ENCODE measurements at regions not wholly inside any gene's neighbourhood (a gene's known extent, or its start where the extent isn't known, plus 50 kb on each side); places are given as distances from the start of the nearest gene placed in this dataset.

DNA sequence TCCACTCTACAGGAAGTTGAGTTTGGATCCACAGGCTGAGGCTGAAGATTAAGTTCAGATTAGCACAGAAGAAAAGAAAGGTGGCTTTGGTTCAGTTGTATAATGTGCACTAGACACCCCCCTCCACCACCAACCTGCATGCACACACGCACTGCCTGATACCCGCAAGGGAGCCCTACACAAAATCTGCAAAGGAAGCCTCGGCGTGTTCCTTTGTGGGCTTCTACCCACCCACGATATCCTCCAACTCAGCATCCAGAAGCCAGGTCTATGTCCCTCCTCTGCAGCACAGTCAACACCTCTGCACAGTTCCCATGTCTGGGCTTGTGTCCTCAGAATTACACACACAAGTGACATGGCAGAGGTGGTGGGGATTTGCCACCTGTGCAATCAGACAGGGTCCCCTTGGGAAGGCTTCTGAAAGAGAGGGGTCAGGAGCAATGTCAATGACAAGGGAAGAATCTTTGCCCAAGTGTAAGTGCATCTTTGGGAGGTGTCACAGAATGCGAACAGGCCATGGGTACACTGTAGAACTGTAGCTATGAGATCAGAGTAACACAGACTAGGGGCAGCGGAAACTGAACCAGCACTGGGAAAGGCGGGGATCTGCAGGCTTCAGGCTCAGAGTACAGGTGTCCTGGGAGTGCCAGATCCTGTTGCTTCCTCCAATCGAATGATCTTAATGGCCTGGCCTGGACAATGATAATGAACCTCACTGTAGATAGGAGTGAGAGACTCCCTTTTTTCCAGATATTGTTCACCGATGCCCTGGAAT lies 148.6 kb upstream of the ETV3 start:
- Histone ChIP-seq H3K4me3 (no peak overlapping the region), H3K9me3 (no peaks in the 10 kb centered on the region), H3K27ac (no peak overlapping the region), H3K4me1 (no peaks in the 10 kb centered on the region), H3K36me3 (no peaks in the 10 kb centered on the region), H3K27me3 (no peaks in the 10 kb centered on the region)
- intact Hi-C loops (cut with DNase I; ENCODE audit: low total_unique reads) = no loop called here
- TF ChIP-seq POLR2AphosphoS5 (IDR thresholded peaks at IDR 0.05) (no peak), POLR2A (IDR thresholded peaks at IDR 0.05) (no peak)
- TF ChIP-seq, protein P1, sequence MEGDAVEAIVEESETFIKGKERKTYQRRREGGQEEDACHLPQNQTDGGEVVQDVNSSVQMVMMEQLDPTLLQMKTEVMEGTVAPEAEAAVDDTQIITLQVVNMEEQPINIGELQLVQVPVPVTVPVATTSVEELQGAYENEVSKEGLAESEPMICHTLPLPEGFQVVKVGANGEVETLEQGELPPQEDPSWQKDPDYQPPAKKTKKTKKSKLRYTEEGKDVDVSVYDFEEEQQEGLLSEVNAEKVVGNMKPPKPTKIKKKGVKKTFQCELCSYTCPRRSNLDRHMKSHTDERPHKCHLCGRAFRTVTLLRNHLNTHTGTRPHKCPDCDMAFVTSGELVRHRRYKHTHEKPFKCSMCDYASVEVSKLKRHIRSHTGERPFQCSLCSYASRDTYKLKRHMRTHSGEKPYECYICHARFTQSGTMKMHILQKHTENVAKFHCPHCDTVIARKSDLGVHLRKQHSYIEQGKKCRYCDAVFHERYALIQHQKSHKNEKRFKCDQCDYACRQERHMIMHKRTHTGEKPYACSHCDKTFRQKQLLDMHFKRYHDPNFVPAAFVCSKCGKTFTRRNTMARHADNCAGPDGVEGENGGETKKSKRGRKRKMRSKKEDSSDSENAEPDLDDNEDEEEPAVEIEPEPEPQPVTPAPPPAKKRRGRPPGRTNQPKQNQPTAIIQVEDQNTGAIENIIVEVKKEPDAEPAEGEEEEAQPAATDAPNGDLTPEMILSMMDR (IDR thresholded peaks at IDR 0.05) = no peak
- DNase-seq (ENCODE audit: low spot score in 2 of 2) = no peak

DNA sequence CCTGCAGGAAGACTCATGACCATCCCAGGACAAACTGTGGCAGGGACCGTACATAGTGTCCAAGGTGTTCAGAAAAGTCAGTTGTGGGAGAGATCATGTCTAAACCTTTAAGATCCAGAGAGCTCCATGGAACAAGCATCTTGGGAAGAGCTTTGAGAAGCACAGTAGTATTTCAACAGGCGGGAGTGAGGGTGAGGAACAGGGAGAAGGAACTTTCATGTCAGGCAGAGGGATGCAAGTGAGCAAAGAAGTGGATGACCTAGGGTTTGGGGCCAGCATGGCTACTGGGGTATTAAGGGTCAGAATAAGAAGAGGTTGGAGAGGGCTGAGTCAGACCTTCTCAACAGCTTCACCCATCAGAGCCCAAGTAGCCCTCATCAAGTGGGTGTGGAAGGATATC lies 147.9 kb upstream of the ETV3 start:
- no peak for TF ChIP-seq POLR2AphosphoS5 (IDR thresholded peaks at IDR 0.05)
- no peaks in the 10 kb centered on the region for H3K27me3 ChIP-seq
- DNase-seq (ENCODE audit: low spot score in 2 of 2) = no peak
- no peaks in the 10 kb centered on the region for H3K4me1 ChIP-seq
- no peaks in the 10 kb centered on the region for H3K36me3 ChIP-seq
- no peak overlapping the region for H3K4me3 ChIP-seq
- H3K9me3 ChIP-seq = no peaks in the 10 kb centered on the region
- intact Hi-C loops (cut with DNase I; ENCODE audit: low total_unique reads) = no loop called here
- H3K27ac ChIP-seq = no peak overlapping the region

DNA sequence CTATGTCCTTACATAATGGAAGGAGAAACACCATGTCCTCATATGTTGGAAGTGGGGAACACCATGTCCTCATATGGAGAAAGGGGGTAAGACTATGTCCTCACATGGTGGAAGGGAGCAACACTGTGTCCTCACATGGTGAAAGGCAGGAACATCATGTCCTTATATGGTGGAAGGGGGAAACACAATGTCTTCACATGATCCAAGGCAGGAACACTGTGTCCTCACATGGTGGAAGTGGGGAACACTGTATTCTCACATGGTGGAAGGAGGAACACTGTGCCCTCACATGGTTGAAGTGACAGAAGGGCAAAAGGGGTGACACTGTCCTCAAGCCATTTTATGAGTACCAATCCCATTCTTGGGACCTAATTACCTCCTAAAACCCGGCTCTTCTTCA lies 146.3 kb upstream of the ETV3 start:
- Histone ChIP-seq H3K27ac (no peak overlapping the region), H3K4me3 (no peak overlapping the region), H3K4me1 (no peaks in the 10 kb centered on the region), H3K27me3 (no peaks in the 10 kb centered on the region), H3K9me3 (no peaks in the 10 kb centered on the region), H3K36me3 (no peaks in the 10 kb centered on the region)
- TF ChIP-seq, protein P1 (IDR thresholded peaks at IDR 0.05) = no peak
- no peak for TF ChIP-seq POLR2A (IDR thresholded peaks at IDR 0.05)
- TF ChIP-seq POLR2AphosphoS5 (IDR thresholded peaks at IDR 0.05) = no peak
- intact Hi-C loops (cut with DNase I; ENCODE audit: low total_unique reads) = no loop called here
- DNase-seq (ENCODE audit: low spot score in 2 of 2) = no peak

DNA sequence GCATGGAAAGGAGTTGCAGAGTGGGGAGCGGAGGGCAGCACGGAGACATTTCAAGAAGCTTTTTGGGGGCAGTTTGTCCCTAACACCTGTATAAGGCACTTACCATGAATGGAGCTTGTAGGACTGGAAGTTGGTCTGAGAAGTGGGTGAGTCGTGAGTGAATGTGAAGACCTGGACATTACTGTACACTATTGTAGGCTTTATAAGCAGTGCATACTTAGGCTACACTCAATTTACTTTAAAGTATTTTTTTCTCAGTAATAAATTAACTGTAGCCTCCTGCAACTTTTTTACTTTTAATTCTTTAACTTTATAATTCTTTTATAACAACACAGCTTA lies 141.6 kb upstream of the ETV3 start:
- TF ChIP-seq, protein P1 (IDR thresholded peaks at IDR 0.05) = no peak
- TF ChIP-seq POLR2AphosphoS5 (IDR thresholded peaks at IDR 0.05) (no peak), POLR2A (IDR thresholded peaks at IDR 0.05) (no peak)
- DNase-seq (ENCODE audit: low spot score in 2 of 2) = no peak
- Histone ChIP-seq H3K27ac (no peak overlapping the region), H3K4me1 (no peaks in the 10 kb centered on the region), H3K9me3 (no peaks in the 10 kb centered on the region), H3K36me3 (no peaks in the 10 kb centered on the region), H3K27me3 (no peaks in the 10 kb centered on the region), H3K4me3 (no peak overlapping the region)
- intact Hi-C loops (cut with DNase I; ENCODE audit: low total_unique reads) = no loop called here

DNA sequence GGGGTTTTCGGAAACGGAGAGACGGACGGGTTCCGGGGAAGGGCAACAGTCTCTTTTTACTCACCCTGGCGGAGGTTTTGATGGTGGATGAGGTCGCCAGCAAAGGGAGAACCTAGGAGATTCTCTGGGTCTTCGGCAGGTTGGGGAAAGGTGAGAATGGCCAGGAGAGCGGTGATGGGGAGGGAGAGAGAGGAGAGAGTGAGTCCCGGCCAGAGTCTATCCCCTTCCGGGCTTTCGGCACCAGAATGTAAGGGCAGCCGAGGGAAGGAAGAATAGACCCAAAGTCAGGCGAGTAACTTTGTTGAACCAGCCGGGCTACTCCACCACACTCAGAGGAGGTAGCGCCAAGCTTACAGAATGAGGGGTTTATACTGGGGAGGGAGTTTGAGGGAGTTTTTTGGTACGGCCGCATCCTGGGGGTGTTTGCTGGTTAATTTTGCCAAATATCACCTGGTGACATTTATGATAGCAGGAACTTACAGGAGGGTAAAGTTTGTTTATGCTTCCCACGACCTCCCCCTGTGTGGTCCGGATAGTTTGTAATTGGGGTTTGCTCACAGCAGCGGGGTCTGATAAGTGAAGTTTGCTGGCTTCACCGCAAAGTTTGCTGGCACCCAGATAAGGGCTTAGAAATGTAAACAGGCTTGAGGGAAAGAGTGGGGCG lies 141.1 kb upstream of the ETV3 start:
- no peak overlapping the region for H3K4me3 ChIP-seq
- no peak for TF ChIP-seq POLR2AphosphoS5 (IDR thresholded peaks at IDR 0.05)
- TF ChIP-seq, protein P1 (IDR thresholded peaks at IDR 0.05) = no peak
- no peak for TF ChIP-seq POLR2A (IDR thresholded peaks at IDR 0.05)
- H3K36me3 ChIP-seq = no peaks in the 10 kb centered on the region
- H3K27ac ChIP-seq = no peak overlapping the region
- no peak for DNase-seq (ENCODE audit: low spot score in 2 of 2)
- H3K4me1 ChIP-seq = no peaks in the 10 kb centered on the region
- H3K9me3 ChIP-seq = no peaks in the 10 kb centered on the region
- no peaks in the 10 kb centered on the region for H3K27me3 ChIP-seq
- intact Hi-C loops (cut with DNase I; ENCODE audit: low total_unique reads) = no loop called here

Data from breast epithelium (tissue), 4 donors.